SK-N-SH treated with all-trans-retinoic acid at 6 μM for 48 hours (cell line): ENCODE measurements at regions not wholly inside any gene's neighbourhood (a gene's known extent, or its start where the extent isn't known, plus 50 kb on each side); places are given as distances from the start of the nearest gene placed in this dataset.

Experiments
- CREB5 ChIP-seq: fragments of 250-450 bp; sonication (Bioruptor Pico); IDR thresholded peaks from 2 replicates; pipeline ENCODE4 v1.5.1; 2020; ENCODE audit warnings: low read depth, mild to moderate bottlenecking, moderate library complexity
- CSDC2 ChIP-seq: fragments of 250-450 bp; sonication (Bioruptor Pico); IDR thresholded peaks from 2 replicates; pipeline ENCODE4 v1.5.0; 2020; ENCODE audit warnings: mild to moderate bottlenecking, moderate library complexity
- CSRNP3 ChIP-seq: fragments of 250-450 bp; sonication (Bioruptor Pico); IDR thresholded peaks from 2 replicates; pipeline ENCODE4 v1.5.1; 2021; ENCODE audit warnings: mild to moderate bottlenecking, moderate library complexity
- ESRRG ChIP-seq: fragments of 250-450 bp; sonication (Bioruptor Pico); IDR thresholded peaks from 2 replicates; pipeline ENCODE4 v1.6.1; 2021; ENCODE audit warnings: mild to moderate bottlenecking
- ISL1 ChIP-seq: fragments of 250-450 bp; sonication (Bioruptor Pico); IDR thresholded peaks from 2 replicates; pipeline ENCODE4 v2.1.2; 2022; ENCODE audit warnings: mild to moderate bottlenecking, moderate library complexity
- OSR1 ChIP-seq: fragments of 250-450 bp; sonication (Bioruptor Pico); IDR thresholded peaks from 2 replicates; pipeline ENCODE4 v1.8.0; 2022; ENCODE audit warnings: moderate library complexity, mild to moderate bottlenecking, inconsistent platforms
- PATZ1 ChIP-seq: fragments of 250-450 bp; sonication (Bioruptor Pico); IDR thresholded peaks from 2 replicates; pipeline ENCODE4 v1.8.0; 2020; ENCODE audit warnings: mild to moderate bottlenecking, moderate library complexity, borderline replicate concordance
- PPARA ChIP-seq: fragments of 250-450 bp; sonication (Bioruptor Pico); IDR thresholded peaks from 2 replicates; pipeline ENCODE4 v1.5.0; 2020; ENCODE audit warnings: mild to moderate bottlenecking, borderline replicate concordance
- RARB ChIP-seq: fragments of 250-450 bp; sonication (Bioruptor Pico); IDR thresholded peaks from 2 replicates; pipeline ENCODE4 v1.8.0; 2021; ENCODE audit warnings: mild to moderate bottlenecking, moderate library complexity
- TSHZ2 ChIP-seq: fragments of 250-450 bp; sonication (Bioruptor Pico); IDR thresholded peaks from 2 replicates; pipeline ENCODE4 v1.5.0; 2020; ENCODE audit warnings: mild to moderate bottlenecking, moderate library complexity
- ZC3H10 ChIP-seq: fragments of 250-450 bp; sonication (Bioruptor Pico); IDR thresholded peaks from 2 replicates; pipeline ENCODE4 v1.5.1; 2021; ENCODE audit warnings: mild to moderate bottlenecking, moderate library complexity
- ZFP3 ChIP-seq: fragments of 250-450 bp; sonication (Bioruptor Pico); IDR thresholded peaks from 2 replicates; pipeline ENCODE4 v1.5.0; 2020; ENCODE audit warnings: mild to moderate bottlenecking, moderate library complexity
- ZFP30 ChIP-seq: fragments of 450-650 bp; formaldehyde crosslinking; IDR thresholded peaks from 2 replicates; pipeline ENCODE4 v1.5.0; 2022; ENCODE audit warnings: mild to moderate bottlenecking, moderate library complexity
- ZNF565 ChIP-seq: fragments of 450-650 bp; formaldehyde crosslinking; conservative IDR thresholded peaks from 2 replicates; pipeline ENCODE4 v1.5.0; 2020; ENCODE audit warnings: low read depth, mild to moderate bottlenecking, moderate library complexity

- no peak for TF ChIP-seq RARB (CRISPR knock-in tag)
- no peak for TF ChIP-seq ZFP3
- TF ChIP-seq PPARA (CRISPR knock-in tag), result no peak
- no peak for TF ChIP-seq CSRNP3 (CRISPR knock-in tag)
- TF ChIP-seq TSHZ2 (CRISPR knock-in tag), result no peak
- TF ChIP-seq ISL1 (CRISPR knock-in tag), result no peak
- TF ChIP-seq ZFP30 (CRISPR knock-in tag), result no peak
- TF ChIP-seq CSDC2 (CRISPR knock-in tag), result no peak
- no peak for TF ChIP-seq ESRRG
- TF ChIP-seq PATZ1 (CRISPR knock-in tag), result no peak
- TF ChIP-seq OSR1, result no peak
- TF ChIP-seq ZNF565 (CRISPR knock-in tag), result no peak
- TF ChIP-seq ZC3H10 (CRISPR knock-in tag), result no peak
- TF ChIP-seq CREB5 (CRISPR knock-in tag), result no peak
Observed at GRCh38 chr11:110988671-110989070, 256.9 kb upstream of the POU2AF2 start.
